NCI-H774 (cell line): ENCODE measurements at regions not wholly inside any gene's neighbourhood (a gene's known extent, or its start where the extent isn't known, plus 50 kb on each side); places are given as distances from the start of the nearest gene placed in this dataset.
A peak's percentile ranks its signal among the peaks of the same experiment; 100 is the strongest.
"Not testable (repeated sequence)": the region's sequence is repeated elsewhere in the genome, so short reads cannot be mapped to it uniquely, and the experiment has no call there.

Source experiments
- DNase-seq: peaks from one replicate; lab custom pipeline; 2025; lab: John Stamatoyannopoulos, UW

DNA sequence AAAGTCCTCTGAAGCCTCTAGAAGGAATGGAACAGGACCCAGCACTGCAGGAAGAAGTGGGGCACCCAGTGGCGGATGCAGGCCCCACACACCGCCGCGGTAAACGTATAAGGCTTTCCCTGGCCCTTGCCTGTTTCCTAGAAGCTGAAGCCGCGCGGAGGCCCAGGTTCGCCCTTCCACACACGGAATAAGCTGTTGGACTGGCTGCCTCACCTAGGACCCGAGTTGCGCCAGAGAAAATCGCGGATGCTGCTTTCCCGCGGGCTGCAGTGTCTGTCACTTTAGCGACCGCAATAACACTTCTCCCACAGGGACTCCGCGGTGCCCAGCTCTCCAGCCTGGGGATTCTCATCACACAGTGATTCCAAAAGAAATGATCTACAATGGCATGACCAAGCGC lies 1736.9 kb downstream of the TP53TG3F start:
- no peak for DNase-seq

DNA sequence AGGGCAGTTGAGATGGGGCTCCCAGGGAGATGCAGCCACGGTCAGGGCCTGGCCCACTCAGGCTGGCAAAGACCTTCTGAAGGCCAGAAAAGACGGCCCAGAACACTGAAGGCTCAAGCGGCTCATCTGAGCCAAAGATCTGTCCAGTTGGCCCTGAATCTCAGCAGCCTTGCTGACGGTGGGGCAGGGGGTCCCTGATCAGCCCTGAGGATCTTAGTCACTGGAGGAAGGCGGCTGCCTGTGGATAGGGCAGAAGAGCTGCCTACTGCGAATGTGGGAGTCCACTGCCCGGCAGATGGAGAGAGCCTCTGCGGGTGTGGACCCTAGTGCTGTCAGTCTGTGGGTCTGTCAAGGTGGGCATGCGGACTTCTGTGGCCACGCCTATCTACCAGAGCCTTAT lies 1738.2 kb downstream of the TP53TG3F start:
- no peak for DNase-seq

DNA sequence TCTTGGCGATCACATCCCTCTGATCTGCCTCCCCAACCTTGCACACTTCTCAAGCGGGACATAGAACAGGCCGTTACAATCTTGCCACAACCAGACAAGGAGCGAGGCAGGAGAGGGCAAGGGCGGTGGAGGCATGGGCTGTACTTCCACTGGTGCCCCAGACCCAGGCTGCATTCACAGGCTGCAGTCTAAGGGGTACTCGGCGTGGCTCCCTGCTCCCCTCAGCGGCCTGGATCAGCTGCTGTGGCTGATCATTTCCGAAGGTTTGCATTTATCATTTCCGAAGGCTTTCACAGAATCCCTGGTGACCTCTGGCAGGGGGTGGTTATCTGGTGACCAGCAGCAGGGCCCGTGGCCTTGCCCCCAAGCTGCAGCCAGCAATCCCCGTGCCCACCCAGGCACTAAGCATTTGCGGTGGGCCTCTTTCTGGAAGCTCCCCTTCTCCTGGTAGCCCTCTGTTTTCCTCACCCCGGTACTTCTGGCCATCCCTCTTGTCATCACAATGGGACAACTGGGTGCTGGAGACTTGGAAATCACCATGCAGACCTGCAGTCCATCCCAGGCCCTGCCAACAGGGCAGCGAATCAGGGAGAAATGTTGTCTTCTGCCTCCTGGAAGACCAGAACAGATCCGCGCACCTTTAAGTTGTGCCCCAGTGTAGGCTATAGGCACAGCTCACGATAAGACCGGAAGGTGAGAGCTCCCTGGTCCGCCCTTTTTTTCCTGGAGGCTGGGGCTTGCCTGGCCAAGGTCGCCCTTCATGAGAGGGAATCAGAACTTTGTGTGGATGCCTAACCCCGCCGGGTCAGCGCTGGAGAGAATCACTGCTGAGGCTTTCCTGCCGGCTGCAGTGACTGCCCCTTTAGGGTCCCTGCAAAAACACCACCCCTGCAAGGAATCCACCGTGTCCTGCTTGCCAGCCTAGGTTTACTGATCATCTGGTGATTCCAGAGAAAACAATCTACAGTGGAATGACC lies 1739.1 kb downstream of the TP53TG3F start:
- DNase-seq, result no peak

- DNase-seq, result no peak
These were observed 1741.2 kb downstream of the TP53TG3F start for GRCh38 chr16:35200662-35201061.

- DNase-seq, result no peak
These were observed 1741.7 kb downstream of the TP53TG3F start for GRCh38 chr16:35201151-35201550.

DNA sequence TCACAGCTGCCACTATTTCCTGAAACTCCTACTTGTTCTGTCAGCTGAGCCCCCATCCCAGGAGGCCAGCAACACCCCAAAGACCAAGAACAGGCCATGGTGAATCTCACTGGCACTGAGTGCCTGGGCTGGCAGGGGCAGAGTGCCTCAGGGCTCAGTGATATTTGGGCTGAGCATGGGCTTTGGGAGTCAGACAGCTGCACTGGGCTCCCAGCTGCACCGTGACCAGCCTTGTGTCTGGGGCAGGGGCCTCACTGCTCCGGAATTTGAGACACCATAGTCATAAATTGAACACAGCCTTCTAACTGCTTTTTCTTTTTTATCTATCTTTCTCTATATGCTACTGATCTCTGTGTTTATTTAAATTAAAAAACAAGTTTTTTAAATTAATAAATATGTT lies 1744.2 kb downstream of the TP53TG3F start:
- no peak for DNase-seq

- peak; percentile 86 for DNase-seq
These were observed 1747.9 kb downstream of the TP53TG3F start for GRCh38 chr16:35207059-35207999.

DNA sequence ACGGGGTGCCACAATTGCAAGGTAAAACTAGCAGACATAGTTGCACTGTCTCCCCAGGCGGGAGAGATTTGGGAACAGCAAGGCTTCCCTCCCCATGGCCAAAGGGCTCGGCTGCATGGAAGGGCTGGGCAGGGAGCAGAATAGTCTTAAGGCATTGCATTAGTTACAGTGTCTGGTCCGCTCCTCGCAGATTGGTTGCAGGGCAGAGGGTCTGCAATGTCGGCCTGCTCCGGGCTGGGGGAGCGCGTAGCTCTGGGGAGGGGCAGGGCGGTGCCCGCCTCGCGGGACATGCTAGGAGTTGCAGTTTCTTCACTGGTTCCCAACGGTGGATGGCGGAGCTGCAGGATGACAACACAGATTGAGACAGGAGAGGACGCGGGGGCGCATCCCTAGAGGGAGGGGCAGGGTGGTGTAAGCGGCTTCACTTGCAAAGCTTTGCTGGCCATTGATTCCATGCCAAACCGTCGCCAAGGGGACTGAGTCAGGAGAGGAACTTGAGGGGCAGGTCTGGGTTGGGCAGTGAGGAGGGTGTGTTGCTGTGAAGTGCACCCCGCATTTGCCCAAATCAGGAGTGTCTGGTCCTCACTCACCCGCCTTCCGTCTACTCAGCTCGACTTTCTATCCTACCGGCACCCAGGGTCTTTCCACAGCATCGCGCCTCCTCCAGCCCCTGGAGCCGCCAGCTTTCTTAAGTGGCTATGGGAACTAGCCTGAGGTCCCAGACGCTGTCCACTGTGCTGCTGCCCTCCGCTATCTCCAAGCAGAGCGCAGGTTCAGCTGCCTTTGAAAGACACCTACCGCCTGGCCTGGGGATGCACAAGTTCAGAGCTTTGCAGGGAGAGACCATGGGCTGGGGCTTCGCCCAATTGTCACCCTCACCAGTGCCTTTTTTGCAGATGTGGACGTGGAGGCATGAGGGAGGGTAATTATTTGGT lies 1748.9 kb downstream of the TP53TG3F start:
- no peak for DNase-seq

DNA sequence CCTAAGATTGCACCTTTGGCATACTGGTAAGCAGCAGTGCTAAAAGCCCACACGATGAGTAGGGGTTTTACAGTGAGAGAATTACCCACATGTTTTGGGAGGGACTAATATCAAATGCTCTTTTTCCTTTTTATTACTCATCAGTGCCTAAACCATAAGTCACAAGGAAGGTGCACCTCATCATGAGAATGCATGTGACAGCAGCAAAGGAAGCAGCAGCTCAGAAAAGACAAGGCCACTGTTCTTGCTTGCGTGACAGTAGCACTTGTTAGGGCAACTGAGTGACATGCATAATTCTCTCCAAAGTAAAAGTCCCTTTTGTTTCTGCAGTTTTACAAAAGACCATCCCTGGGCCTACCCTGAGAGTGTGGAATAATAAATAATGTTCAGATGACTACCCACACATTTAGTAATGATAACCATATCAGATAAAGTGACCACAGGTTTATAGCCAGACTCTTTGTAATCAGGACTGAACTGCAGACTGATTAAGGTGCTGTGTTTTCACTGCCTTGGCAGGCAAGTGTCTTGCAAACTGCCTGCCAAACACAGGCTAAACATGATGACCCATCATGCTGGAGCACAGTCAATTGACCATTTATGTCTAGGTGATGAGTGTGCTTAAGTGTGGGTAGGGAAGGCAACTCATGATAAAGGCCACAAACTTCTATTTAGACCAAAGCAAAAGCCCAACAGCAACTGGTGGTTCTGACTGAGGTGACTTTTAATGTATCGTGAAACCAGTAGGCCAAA lies 1751.4 kb downstream of the TP53TG3F start:
- DNase-seq, result no peak

DNA sequence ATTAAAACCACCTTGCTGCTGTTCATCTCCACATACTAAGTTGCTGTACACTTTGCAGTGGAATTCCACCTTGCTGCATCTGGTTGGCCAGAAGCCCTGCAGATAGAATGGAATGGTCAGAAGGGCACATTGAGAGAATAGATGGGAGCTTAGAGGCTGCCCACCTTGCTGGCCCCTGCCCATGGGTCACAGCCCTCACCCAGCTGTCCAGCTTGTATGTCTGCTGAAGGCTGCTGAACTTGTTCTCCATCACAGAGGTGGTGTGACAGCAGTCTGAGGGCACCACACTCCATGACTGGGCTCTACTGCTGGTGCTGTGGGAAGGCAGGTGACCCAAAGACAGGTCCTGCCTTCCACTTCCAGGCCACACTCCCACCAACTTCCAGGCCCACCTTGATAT lies 1755.4 kb downstream of the TP53TG3F start:
- no peak for DNase-seq

- DNase-seq, result no peak
These were observed 1755.9 kb downstream of the TP53TG3F start for GRCh38 chr16:35215287-35215686.

DNA sequence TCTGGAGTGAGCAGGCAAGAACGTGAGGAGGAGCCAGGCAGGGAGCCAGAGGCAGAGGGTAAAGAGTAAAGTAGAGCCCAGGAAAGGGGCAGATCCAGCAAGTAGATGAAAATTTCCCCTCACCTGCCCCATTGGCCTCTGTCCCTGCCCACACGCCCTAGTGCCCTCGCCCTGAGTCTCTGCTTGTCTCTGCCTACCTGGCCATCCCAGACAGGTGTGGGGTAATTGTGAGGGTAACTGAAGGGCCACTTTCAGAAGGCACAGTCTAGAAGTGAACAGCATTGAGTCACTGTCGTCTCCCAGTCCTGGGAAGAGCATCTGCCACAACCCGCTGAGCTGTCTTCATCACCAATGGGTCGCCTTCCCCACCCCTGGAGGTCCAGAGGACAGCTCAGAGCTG lies 1756.8 kb downstream of the TP53TG3F start:
- DNase-seq, result not testable (repeated sequence)

- DNase-seq, result no peak
These were observed 1762.2 kb downstream of the TP53TG3F start for GRCh38 chr16:35221482-35222185.

- no peak for DNase-seq
These were observed 1775.3 kb downstream of the TP53TG3F start for GRCh38 chr16:35234679-35235078.

- DNase-seq, result no peak
These were observed 1780.1 kb downstream of the TP53TG3F start for GRCh38 chr16:35239561-35239960.

- no peak for DNase-seq
These were observed 1789.6 kb downstream of the TP53TG3F start for GRCh38 chr16:35249051-35249450.

GRCh38 chr16:35252356-35252936 lies 1793.0 kb downstream of the TP53TG3F start:
- DNase-seq, result no peak

GRCh38 chr16:35255186-35255803 lies 1795.9 kb downstream of the TP53TG3F start:
- DNase-seq, result peak; percentile 4

DNA sequence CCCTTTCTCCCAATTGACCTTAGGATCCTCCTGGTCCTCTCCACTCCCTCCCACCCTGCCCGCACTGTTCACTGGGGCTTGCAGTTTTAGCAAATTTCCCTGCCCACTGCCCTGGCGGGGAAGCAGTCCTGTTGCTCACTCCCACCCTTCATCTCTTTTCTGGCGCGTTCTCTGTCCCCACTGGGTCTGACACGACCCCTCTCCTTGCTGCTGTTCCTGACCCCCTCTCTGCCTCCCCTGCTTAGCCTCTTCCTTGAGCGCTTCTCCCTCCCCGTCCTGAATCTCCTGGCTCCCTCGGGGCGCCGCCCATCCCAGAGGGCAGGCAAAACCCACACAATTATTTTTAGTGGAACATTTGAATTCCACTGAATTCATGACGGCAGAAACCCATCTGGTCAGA lies 1796.4 kb downstream of the TP53TG3F start:
- DNase-seq, result no peak
